ENCODE measurements at regions not wholly inside any gene's neighbourhood (a gene's known extent, or its start where the extent isn't known, plus 50 kb on each side); places are given as distances from the start of the nearest gene placed in this dataset.
A peak's percentile ranks its signal among the peaks of the same experiment; 100 is the strongest.

GRCh38 chr7:53325061-53325460 is 289.6 kb downstream of the POM121L12 start:
- H3K4me2 ChIP-seq (ENCODE audit: low read length, poor library complexity, severe bottlenecking): no peak overlapping the region
- H3K4me3 ChIP-seq (ENCODE audit: insufficient read depth in 1 of 2, low read depth in 1 of 2, low read length in 2 of 2): no peak overlapping the region
- no peak overlapping the region for H2AFZ ChIP-seq (ENCODE audit: low read depth, low read length)
- DNase-seq: peak; percentile 32
- no CpG with 5 or more reads among the region's 2 CpGs for WGBS
- H3K27me3 ChIP-seq (ENCODE audit: control insufficient read depth in 1 of 2, insufficient read depth in 1 of 2, low read length in 2 of 2): no peaks in the 10 kb centered on the region
- H3K4me1 ChIP-seq (ENCODE audit: control insufficient read depth, insufficient read depth, low read depth, low read length): no peaks in the 10 kb centered on the region
- no peaks in the 10 kb centered on the region for H3K36me3 ChIP-seq (ENCODE audit: control insufficient read depth in 1 of 2, insufficient read depth in 2 of 2, low read depth in 1 of 2, low read length in 2 of 2)
- no peak overlapping the region for H3K23ac ChIP-seq (ENCODE audit: low read length in 2 of 2)
- no peak overlapping the region for H3K27ac ChIP-seq (ENCODE audit: low read length, poor library complexity, severe bottlenecking)
- no peak overlapping the region for H2BK15ac ChIP-seq (ENCODE audit: low read depth, poor library complexity, severe bottlenecking)
- no peak overlapping the region for H2BK12ac ChIP-seq (ENCODE audit: low read length in 2 of 2)
- no peaks in the 10 kb centered on the region for H3K79me1 ChIP-seq (replicated peaks; ENCODE audit: low read length, poor library complexity, severe bottlenecking)
- no peak overlapping the region for H3K14ac ChIP-seq (ENCODE audit: low read length in 2 of 2)
- H2AK5ac ChIP-seq (ENCODE audit: low read length, severe bottlenecking): no peak overlapping the region
- peaks cover 18% of the 10 kb centered on the region for H3K9me3 ChIP-seq (ENCODE audit: control insufficient read depth, low read length)
- H3K9ac ChIP-seq (ENCODE audit: low read length): no peak overlapping the region
- no peak overlapping the region for H4K91ac ChIP-seq (ENCODE audit: low read length)
- H3K18ac ChIP-seq (ENCODE audit: low read depth in 1 of 2, low read length in 2 of 2): no peak overlapping the region
- no peak overlapping the region for H2BK120ac ChIP-seq (ENCODE audit: low read depth, low read length)
- H2BK5ac ChIP-seq (ENCODE audit: low read depth, low read length, poor library complexity, severe bottlenecking): no peak overlapping the region
- H3K4ac ChIP-seq (ENCODE audit: low read depth in 1 of 2, low read length in 2 of 2): no peak overlapping the region
- H4K8ac ChIP-seq (ENCODE audit: low read length): no peak overlapping the region

- H2BK15ac ChIP-seq (ENCODE audit: low read depth, poor library complexity, severe bottlenecking): no peak overlapping the region
- H3K23ac ChIP-seq (ENCODE audit: low read length in 2 of 2): no peak overlapping the region
- H3K9ac ChIP-seq (ENCODE audit: low read length): no peak overlapping the region
- H2AK5ac ChIP-seq (ENCODE audit: low read length, severe bottlenecking): no peak overlapping the region
- no peak overlapping the region for H3K14ac ChIP-seq (ENCODE audit: low read length in 2 of 2)
- H3K9me3 ChIP-seq (ENCODE audit: control insufficient read depth, low read length): peaks cover 23% of the 10 kb centered on the region
- H3K4me1 ChIP-seq (ENCODE audit: control insufficient read depth, insufficient read depth, low read depth, low read length): no peaks in the 10 kb centered on the region
- no peaks in the 10 kb centered on the region for H3K36me3 ChIP-seq (ENCODE audit: control insufficient read depth in 1 of 2, insufficient read depth in 2 of 2, low read depth in 1 of 2, low read length in 2 of 2)
- H4K8ac ChIP-seq (ENCODE audit: low read length): no peak overlapping the region
- H2BK12ac ChIP-seq (ENCODE audit: low read length in 2 of 2): no peak overlapping the region
- H3K18ac ChIP-seq (ENCODE audit: low read depth in 1 of 2, low read length in 2 of 2): no peak overlapping the region
- DNase-seq: no peak
- H3K4me3 ChIP-seq (ENCODE audit: insufficient read depth in 1 of 2, low read depth in 1 of 2, low read length in 2 of 2): no peak overlapping the region
- H3K79me1 ChIP-seq (replicated peaks; ENCODE audit: low read length, poor library complexity, severe bottlenecking): no peaks in the 10 kb centered on the region
- H4K91ac ChIP-seq (ENCODE audit: low read length): no peak overlapping the region
- no peak overlapping the region for H2BK120ac ChIP-seq (ENCODE audit: low read depth, low read length)
- no peak overlapping the region for H3K4me2 ChIP-seq (ENCODE audit: low read length, poor library complexity, severe bottlenecking)
- WGBS: 69% methylated on average over 4 of the region's 6 CpGs
- H3K27me3 ChIP-seq (ENCODE audit: control insufficient read depth in 1 of 2, insufficient read depth in 1 of 2, low read length in 2 of 2): no peaks in the 10 kb centered on the region
- no peak overlapping the region for H2AFZ ChIP-seq (ENCODE audit: low read depth, low read length)
- H3K4ac ChIP-seq (ENCODE audit: low read depth in 1 of 2, low read length in 2 of 2): no peak overlapping the region
- no peak overlapping the region for H2BK5ac ChIP-seq (ENCODE audit: low read depth, low read length, poor library complexity, severe bottlenecking)
- H3K27ac ChIP-seq (ENCODE audit: low read length, poor library complexity, severe bottlenecking): no peak overlapping the region
Observed at GRCh38 chr7:53326634-53327033, 291.2 kb downstream of the POM121L12 start.

- Histone ChIP-seq H3K14ac (ENCODE audit: low read length in 2 of 2) (no peak overlapping the region), H3K36me3 (ENCODE audit: control insufficient read depth in 1 of 2, insufficient read depth in 2 of 2, low read depth in 1 of 2, low read length in 2 of 2) (no peaks in the 10 kb centered on the region), H3K23ac (ENCODE audit: low read length in 2 of 2) (no peak overlapping the region), H3K4ac (ENCODE audit: low read depth in 1 of 2, low read length in 2 of 2) (no peak overlapping the region), H3K27ac (ENCODE audit: low read length, poor library complexity, severe bottlenecking) (no peak overlapping the region), H3K9ac (ENCODE audit: low read length) (no peak overlapping the region), H3K9me3 (ENCODE audit: control insufficient read depth, low read length) (peaks cover 43% of the 10 kb centered on the region), H3K4me1 (ENCODE audit: control insufficient read depth, insufficient read depth, low read depth, low read length) (no peaks in the 10 kb centered on the region), H3K27me3 (ENCODE audit: control insufficient read depth in 1 of 2, insufficient read depth in 1 of 2, low read length in 2 of 2) (no peaks in the 10 kb centered on the region), H2AK5ac (ENCODE audit: low read length, severe bottlenecking) (no peak overlapping the region), H2BK120ac (ENCODE audit: low read depth, low read length) (no peak overlapping the region), H2BK12ac (ENCODE audit: low read length in 2 of 2) (no peak overlapping the region), H2BK5ac (ENCODE audit: low read depth, low read length, poor library complexity, severe bottlenecking) (no peak overlapping the region), H2AFZ (ENCODE audit: low read depth, low read length) (no peak overlapping the region), H3K4me3 (ENCODE audit: insufficient read depth in 1 of 2, low read depth in 1 of 2, low read length in 2 of 2) (no peak overlapping the region), H2BK15ac (ENCODE audit: low read depth, poor library complexity, severe bottlenecking) (no peak overlapping the region), H4K8ac (ENCODE audit: low read length) (no peak overlapping the region), H4K91ac (ENCODE audit: low read length) (no peak overlapping the region), H3K79me1 (replicated peaks; ENCODE audit: low read length, poor library complexity, severe bottlenecking) (no peaks in the 10 kb centered on the region), H3K4me2 (ENCODE audit: low read length, poor library complexity, severe bottlenecking) (no peak overlapping the region), H3K18ac (ENCODE audit: low read depth in 1 of 2, low read length in 2 of 2) (no peak overlapping the region)
- no peak for DNase-seq
- 92% methylated on average over 7 of the region's 8 CpGs for WGBS
Observed at GRCh38 chr7:53336105-53336668, 300.8 kb downstream of the POM121L12 start.

- Histone ChIP-seq H3K23ac (ENCODE audit: low read length in 2 of 2) (no peak overlapping the region), H3K4me3 (ENCODE audit: insufficient read depth in 1 of 2, low read depth in 1 of 2, low read length in 2 of 2) (no peak overlapping the region), H2BK12ac (ENCODE audit: low read length in 2 of 2) (no peak overlapping the region), H2BK15ac (ENCODE audit: low read depth, poor library complexity, severe bottlenecking) (no peak overlapping the region), H4K8ac (ENCODE audit: low read length) (no peak overlapping the region), H2BK120ac (ENCODE audit: low read depth, low read length) (no peak overlapping the region), H2AK5ac (ENCODE audit: low read length, severe bottlenecking) (no peak overlapping the region), H3K4me2 (ENCODE audit: low read length, poor library complexity, severe bottlenecking) (no peak overlapping the region), H3K27me3 (ENCODE audit: control insufficient read depth in 1 of 2, insufficient read depth in 1 of 2, low read length in 2 of 2) (no peaks in the 10 kb centered on the region), H2BK5ac (ENCODE audit: low read depth, low read length, poor library complexity, severe bottlenecking) (no peak overlapping the region), H3K27ac (ENCODE audit: low read length, poor library complexity, severe bottlenecking) (no peak overlapping the region), H3K18ac (ENCODE audit: low read depth in 1 of 2, low read length in 2 of 2) (no peak overlapping the region), H3K9ac (ENCODE audit: low read length) (no peak overlapping the region), H3K79me1 (replicated peaks; ENCODE audit: low read length, poor library complexity, severe bottlenecking) (no peaks in the 10 kb centered on the region), H3K36me3 (ENCODE audit: control insufficient read depth in 1 of 2, insufficient read depth in 2 of 2, low read depth in 1 of 2, low read length in 2 of 2) (no peaks in the 10 kb centered on the region), H3K9me3 (ENCODE audit: control insufficient read depth, low read length) (peaks cover 56% of the 10 kb centered on the region), H4K91ac (ENCODE audit: low read length) (no peak overlapping the region), H3K14ac (ENCODE audit: low read length in 2 of 2) (no peak overlapping the region), H3K4ac (ENCODE audit: low read depth in 1 of 2, low read length in 2 of 2) (no peak overlapping the region), H2AFZ (ENCODE audit: low read depth, low read length) (no peak overlapping the region), H3K4me1 (ENCODE audit: control insufficient read depth, insufficient read depth, low read depth, low read length) (no peaks in the 10 kb centered on the region)
- no peak for DNase-seq
- 98% methylated on average over 1 of the region's 1 CpG for WGBS
Observed at GRCh38 chr7:53340220-53340619, 304.8 kb downstream of the POM121L12 start.

All from mesenchymal stem cell (in vitro differentiated cells and primary cell).